AG04450 (cell line): ENCODE measurements at regions not wholly inside any gene's neighbourhood (a gene's known extent, or its start where the extent isn't known, plus 50 kb on each side); places are given as distances from the start of the nearest gene placed in this dataset.

Source experiments
- CTCF ChIA-PET: fragments of 300-600, 350-600 bp; formaldehyde crosslinking; extraction: SDS; loops from one replicate; lab custom pipeline; 2022; ENCODE audit warnings: antibody characterized with exemption, inconsistent platforms; lab: Charles Lee
- POLR2A ChIA-PET: fragments of 350-600 bp; formaldehyde crosslinking; extraction: SDS; loops from one replicate; lab custom pipeline; 2021; ENCODE audit warnings: antibody characterized with exemption, inconsistent platforms; lab: Yijun Ruan, JAX
- DNase-seq: peaks from one replicate; pipeline ENCODE4 v3.0.0-alpha.2; 2011; ENCODE audit warnings: low read depth, low spot score
- H3K27ac ChIP-seq: one replicate; pipeline ENCODE4 v1.5.1; 2012; ENCODE audit warnings: low read depth, low read length, control low read depth
- H3K27me3 ChIP-seq: one replicate; pipeline ENCODE4 v1.6.0; 2012; ENCODE audit warnings: low read length; ENCODE audit not compliant: control insufficient read depth, insufficient read depth
- H3K4me3 ChIP-seq: 2 replicates; pipeline ENCODE4 v1.5.1; 2011; ENCODE audit warnings: mild to moderate bottlenecking, low read depth, low read length, control low read depth
- H3K9me3 ChIP-seq: 2 replicates; pipeline ENCODE4 v1.5.1; 2012; ENCODE audit warnings: low read length; ENCODE audit not compliant: control insufficient read depth, insufficient read depth
- TF ChIP-seq, protein P1 (sequence below): IDR thresholded peaks from 2 replicates; pipeline ENCODE4 v1.5.1; 2011; ENCODE audit warnings: low read depth, low read length, control low read depth, inconsistent platforms

DNA sequence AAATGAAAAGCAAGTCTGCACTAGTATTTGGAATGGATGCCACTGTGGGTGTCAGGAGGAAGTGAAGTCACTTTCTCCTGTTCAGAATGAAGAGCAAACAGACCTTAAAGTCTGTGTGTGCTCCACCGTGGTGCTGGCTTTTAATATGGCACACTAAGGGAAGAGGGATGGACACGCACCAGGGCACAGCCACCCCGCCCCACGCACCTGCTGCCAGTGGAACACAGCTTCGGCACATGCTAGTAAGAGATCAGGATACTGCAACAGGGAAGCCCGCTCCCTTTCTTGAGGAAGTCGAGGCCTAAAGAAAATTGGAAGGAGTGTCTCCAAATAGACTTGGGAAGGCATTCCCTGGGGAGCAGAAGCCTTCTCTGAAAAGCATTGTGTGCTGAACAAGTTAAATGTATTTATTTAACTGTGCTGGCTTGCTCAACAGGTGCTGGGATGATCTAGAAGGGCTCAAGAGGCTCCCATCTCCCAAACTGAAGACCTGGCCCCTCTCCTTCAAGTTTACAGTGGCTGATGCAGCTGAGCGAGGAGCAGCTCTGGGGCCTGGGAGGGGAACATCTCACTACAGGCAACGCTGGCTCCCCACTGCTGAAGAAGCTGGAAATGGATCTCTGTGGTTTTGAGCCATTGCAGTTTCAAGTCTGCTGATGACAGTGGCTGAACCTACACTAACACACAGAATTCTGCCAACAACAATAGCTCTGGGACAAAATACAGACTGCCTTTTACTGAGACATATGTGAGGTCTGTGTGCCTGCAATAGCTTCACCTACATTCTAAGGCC is 504.6 kb upstream of the B3GAT1 start:
- no peaks in the 10 kb centered on the region for H3K27me3 ChIP-seq
- ChIA-PET POLR2A (no interaction called here), CTCF (no interaction called here)
- H3K9me3 ChIP-seq = no peaks in the 10 kb centered on the region
- TF ChIP-seq, protein P1, sequence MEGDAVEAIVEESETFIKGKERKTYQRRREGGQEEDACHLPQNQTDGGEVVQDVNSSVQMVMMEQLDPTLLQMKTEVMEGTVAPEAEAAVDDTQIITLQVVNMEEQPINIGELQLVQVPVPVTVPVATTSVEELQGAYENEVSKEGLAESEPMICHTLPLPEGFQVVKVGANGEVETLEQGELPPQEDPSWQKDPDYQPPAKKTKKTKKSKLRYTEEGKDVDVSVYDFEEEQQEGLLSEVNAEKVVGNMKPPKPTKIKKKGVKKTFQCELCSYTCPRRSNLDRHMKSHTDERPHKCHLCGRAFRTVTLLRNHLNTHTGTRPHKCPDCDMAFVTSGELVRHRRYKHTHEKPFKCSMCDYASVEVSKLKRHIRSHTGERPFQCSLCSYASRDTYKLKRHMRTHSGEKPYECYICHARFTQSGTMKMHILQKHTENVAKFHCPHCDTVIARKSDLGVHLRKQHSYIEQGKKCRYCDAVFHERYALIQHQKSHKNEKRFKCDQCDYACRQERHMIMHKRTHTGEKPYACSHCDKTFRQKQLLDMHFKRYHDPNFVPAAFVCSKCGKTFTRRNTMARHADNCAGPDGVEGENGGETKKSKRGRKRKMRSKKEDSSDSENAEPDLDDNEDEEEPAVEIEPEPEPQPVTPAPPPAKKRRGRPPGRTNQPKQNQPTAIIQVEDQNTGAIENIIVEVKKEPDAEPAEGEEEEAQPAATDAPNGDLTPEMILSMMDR = no peak
- H3K27ac ChIP-seq = no peak overlapping the region
- H3K4me3 ChIP-seq = no peak overlapping the region
- DNase-seq = no peak

DNA sequence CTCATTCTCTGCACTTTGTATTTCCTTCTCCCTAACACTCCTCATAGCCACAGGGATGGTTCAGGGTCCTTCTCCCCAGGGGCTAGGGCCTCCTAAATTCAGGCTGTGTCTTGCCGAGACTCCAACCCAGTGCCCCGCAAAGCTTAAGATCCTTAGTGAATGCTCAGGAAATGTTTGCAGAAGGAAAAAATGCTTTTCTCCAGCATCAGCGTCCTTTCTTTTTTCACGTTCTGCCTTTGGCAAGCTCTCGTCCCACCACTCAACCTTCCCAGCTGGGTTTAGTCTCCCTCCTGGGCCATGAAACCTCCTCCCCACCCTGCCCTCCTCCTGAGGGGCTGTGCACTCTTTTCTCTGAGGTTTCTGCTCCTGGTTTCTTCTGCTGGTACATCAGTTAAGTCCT is 503.8 kb upstream of the B3GAT1 start:
- CTCF ChIA-PET = no interaction called here
- POLR2A ChIA-PET = no interaction called here
- no peak overlapping the region for H3K4me3 ChIP-seq
- no peaks in the 10 kb centered on the region for H3K27me3 ChIP-seq
- DNase-seq = no peak
- H3K27ac ChIP-seq = no peak overlapping the region
- TF ChIP-seq, protein P1 = no peak
- no peaks in the 10 kb centered on the region for H3K9me3 ChIP-seq

DNA sequence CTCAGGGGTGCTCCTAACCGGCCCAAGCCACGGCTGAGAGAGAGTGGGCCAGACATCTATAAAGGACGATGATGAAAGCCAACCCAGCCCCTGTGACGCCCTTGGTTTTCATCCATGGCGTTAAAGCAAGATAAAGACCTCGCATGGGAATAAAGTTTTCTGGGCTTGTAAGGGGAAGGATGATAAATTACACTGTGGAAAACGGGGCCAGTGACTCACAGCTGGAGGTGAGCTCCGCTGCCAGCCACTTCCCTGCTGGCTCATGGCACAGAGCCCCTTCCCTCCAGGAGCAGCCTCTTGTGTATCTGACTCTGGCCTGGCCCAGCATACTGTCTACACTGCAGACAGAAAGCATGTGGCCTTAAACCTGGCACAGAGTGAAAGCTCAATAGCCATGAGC is 503.2 kb upstream of the B3GAT1 start:
- Histone ChIP-seq H3K27me3 (no peaks in the 10 kb centered on the region), H3K9me3 (no peaks in the 10 kb centered on the region), H3K4me3 (no peak overlapping the region), H3K27ac (no peak overlapping the region)
- POLR2A ChIA-PET = no interaction called here
- CTCF ChIA-PET = no interaction called here
- no peak for DNase-seq
- TF ChIP-seq, protein P1 = no peak

DNA sequence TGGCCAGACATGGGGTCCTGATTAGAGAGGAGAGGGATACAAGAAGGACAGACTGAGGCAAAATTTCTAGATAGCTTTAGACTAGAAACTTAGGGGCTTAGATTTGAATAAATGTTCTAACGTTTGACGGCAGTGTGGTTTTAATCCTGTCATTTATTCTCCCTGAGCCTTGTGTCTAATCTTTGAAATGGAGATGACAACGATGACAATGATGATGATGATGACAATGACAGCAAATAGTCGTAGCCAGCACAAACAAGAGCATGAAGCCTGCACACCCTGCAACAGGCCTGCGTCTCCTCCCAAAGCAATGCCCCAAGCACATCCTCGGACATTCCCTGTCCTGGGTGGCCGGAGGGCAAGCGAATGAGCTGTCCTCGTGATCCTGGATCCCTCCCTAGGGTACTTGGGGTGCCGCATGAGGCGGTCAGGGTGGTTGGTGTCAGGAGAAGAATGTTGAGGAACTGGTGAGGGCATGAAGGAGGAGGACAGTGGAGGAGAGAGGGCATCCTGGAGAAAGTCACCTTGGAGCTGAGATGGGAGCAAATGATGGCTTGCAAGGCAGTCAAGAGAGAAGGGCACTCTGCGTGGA is 502.1 kb upstream of the B3GAT1 start:
- POLR2A ChIA-PET = no interaction called here
- TF ChIP-seq, protein P1 = no peak
- Histone ChIP-seq H3K27ac (no peak overlapping the region), H3K9me3 (no peaks in the 10 kb centered on the region), H3K4me3 (no peak overlapping the region), H3K27me3 (no peaks in the 10 kb centered on the region)
- DNase-seq = no peak
- CTCF ChIA-PET = no interaction called here

DNA sequence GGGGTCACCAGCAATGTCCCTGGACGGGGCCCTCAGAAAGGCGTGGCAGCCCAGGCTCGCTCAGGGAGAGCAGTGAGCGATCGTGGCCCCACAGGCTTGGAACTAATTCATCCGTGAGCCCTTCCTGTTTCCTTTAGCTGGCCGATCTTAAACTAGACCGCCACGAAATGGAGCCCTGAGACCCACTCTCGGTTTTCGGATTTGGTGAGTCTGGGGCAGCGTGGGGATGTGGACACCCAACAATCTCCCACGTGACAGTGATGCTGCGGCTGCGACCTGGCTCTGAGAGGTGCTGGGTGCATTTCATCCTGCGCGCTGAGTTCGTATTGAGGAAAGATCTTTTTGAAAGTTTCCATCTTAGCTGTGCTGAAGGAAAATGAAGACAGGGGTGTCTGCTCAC is 501.3 kb upstream of the B3GAT1 start:
- TF ChIP-seq, protein P1 = no peak
- Histone ChIP-seq H3K27ac (no peak overlapping the region), H3K9me3 (no peaks in the 10 kb centered on the region), H3K27me3 (no peaks in the 10 kb centered on the region), H3K4me3 (no peak overlapping the region)
- DNase-seq = no peak
- POLR2A ChIA-PET = no interaction called here
- CTCF ChIA-PET = no interaction called here
